ENCODE measurements at regions not wholly inside any gene's neighbourhood (a gene's known extent, or its start where the extent isn't known, plus 50 kb on each side); places are given as distances from the start of the nearest gene placed in this dataset.

DNA sequence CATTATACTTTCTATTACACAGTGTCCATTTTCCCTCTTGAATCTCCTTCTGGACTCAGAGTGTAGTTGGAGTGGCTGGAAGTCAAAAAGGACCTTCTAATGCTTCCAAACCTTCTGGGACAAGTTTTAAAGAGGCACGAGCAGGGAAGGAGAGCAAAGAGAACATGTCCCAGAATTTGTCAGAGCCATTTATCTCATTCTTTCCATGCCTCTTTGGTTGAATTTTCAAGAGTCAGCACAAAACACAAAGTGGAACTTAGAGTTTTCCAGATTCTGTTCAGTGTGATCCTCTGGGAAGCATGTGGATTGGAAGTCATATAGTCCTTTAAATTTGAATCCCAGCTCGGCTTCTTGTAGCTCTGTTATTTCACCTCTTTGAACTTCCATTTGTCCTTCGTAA is 138.2 kb upstream of the PWP1 start:
- Histone ChIP-seq H3K9ac (ENCODE audit: insufficient read depth, low read length) (no peak overlapping the region), H3K4me2 (ENCODE audit: extremely low read depth, insufficient read depth, low read length) (no peak overlapping the region), H3K9me3 (ENCODE audit: control insufficient read depth, insufficient read depth, low read depth, low read length) (no peaks in the 10 kb centered on the region), H3K27me3 (ENCODE audit: control insufficient read depth, insufficient read depth, low read length) (no peaks in the 10 kb centered on the region), H4K20me1 (ENCODE audit: control insufficient read depth, extremely low read depth, insufficient read depth, low read length) (no peaks in the 10 kb centered on the region), H3K79me2 (ENCODE audit: control insufficient read depth, insufficient read depth, low read length) (no peaks in the 10 kb centered on the region), H3K4me1 (ENCODE audit: control insufficient read depth, extremely low read depth, insufficient read depth, low read length) (no peaks in the 10 kb centered on the region), H3K27ac (ENCODE audit: insufficient read depth, low read length) (no peak overlapping the region), H2AFZ (ENCODE audit: low read length) (no peak overlapping the region), H3K4me3 (replicated peaks in 1 of 4; ENCODE audit: control extremely low read depth in 1 of 4, insufficient read depth in 1 of 4, low read depth in 3 of 4, low read length in 4 of 4) (no peak overlapping the region), H3K36me3 (ENCODE audit: control insufficient read depth, insufficient read depth, low read length) (no peaks in the 10 kb centered on the region)
- DNase-seq (ENCODE audit: low read depth in 2 of 2) = no peak
- TF ChIP-seq, protein P1, sequence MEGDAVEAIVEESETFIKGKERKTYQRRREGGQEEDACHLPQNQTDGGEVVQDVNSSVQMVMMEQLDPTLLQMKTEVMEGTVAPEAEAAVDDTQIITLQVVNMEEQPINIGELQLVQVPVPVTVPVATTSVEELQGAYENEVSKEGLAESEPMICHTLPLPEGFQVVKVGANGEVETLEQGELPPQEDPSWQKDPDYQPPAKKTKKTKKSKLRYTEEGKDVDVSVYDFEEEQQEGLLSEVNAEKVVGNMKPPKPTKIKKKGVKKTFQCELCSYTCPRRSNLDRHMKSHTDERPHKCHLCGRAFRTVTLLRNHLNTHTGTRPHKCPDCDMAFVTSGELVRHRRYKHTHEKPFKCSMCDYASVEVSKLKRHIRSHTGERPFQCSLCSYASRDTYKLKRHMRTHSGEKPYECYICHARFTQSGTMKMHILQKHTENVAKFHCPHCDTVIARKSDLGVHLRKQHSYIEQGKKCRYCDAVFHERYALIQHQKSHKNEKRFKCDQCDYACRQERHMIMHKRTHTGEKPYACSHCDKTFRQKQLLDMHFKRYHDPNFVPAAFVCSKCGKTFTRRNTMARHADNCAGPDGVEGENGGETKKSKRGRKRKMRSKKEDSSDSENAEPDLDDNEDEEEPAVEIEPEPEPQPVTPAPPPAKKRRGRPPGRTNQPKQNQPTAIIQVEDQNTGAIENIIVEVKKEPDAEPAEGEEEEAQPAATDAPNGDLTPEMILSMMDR (conservative IDR thresholded peaks at IDR 0.05 in 1 of 2, IDR thresholded peaks at IDR 0.05 in 1 of 2; ENCODE audit: low read depth in 1 of 2, low read length in 2 of 2) = no peak
- no peak for TF ChIP-seq EZH2 (IDR thresholded peaks at IDR 0.05; ENCODE audit: low read length, missing control alignments)

DNA sequence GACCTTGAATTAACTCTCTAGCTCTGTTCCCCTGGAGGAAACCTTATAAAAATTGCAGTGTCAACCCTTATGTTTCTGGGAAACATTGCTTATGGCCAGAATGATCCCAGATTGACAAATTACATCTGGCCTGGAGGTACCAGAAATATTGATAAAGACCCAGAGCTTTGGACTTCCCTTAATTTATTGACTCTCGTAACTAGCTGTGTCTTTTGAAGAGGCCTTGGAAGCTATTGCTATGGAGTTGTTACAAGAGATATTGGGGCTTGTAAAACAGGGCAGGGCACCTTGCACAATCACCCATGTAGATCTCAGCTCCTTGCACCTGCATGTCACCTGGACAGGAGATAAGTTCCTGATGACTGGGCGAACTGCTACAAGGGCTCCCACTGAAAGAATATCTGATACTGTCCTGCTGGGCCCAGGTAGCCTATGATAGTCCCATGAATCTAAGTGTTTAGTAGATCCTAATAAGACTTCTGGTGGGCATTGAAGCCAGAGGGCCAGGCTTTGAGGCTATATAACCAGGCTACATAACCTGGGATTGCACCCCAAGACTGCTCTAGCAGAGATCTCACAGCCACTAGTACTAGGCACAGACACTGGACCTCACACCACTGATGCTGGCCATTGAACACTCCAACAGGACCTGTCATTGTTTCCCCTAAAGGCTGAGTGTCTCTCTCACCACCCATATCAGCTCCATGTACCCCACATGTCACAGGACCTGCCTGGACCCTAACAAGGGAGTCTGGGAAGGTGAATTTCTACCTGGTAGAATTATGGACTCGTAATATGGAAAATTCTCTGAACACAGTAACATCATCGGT is 135.7 kb upstream of the PWP1 start:
- H3K4me3 ChIP-seq (replicated peaks in 1 of 4; ENCODE audit: control extremely low read depth in 1 of 4, insufficient read depth in 1 of 4, low read depth in 3 of 4, low read length in 4 of 4) = no peak overlapping the region
- no peaks in the 10 kb centered on the region for H3K36me3 ChIP-seq (ENCODE audit: control insufficient read depth, insufficient read depth, low read length)
- no peak overlapping the region for H3K27ac ChIP-seq (ENCODE audit: insufficient read depth, low read length)
- TF ChIP-seq, protein P1 (conservative IDR thresholded peaks at IDR 0.05 in 1 of 2, IDR thresholded peaks at IDR 0.05 in 1 of 2; ENCODE audit: low read depth in 1 of 2, low read length in 2 of 2) = no peak
- no peak for TF ChIP-seq EZH2 (IDR thresholded peaks at IDR 0.05; ENCODE audit: low read length, missing control alignments)
- no peaks in the 10 kb centered on the region for H4K20me1 ChIP-seq (ENCODE audit: control insufficient read depth, extremely low read depth, insufficient read depth, low read length)
- no peak for DNase-seq (ENCODE audit: low read depth in 2 of 2)
- no peak overlapping the region for H2AFZ ChIP-seq (ENCODE audit: low read length)
- no peaks in the 10 kb centered on the region for H3K27me3 ChIP-seq (ENCODE audit: control insufficient read depth, insufficient read depth, low read length)
- H3K9ac ChIP-seq (ENCODE audit: insufficient read depth, low read length) = no peak overlapping the region
- H3K4me2 ChIP-seq (ENCODE audit: extremely low read depth, insufficient read depth, low read length) = no peak overlapping the region
- H3K79me2 ChIP-seq (ENCODE audit: control insufficient read depth, insufficient read depth, low read length) = no peaks in the 10 kb centered on the region
- no peaks in the 10 kb centered on the region for H3K4me1 ChIP-seq (ENCODE audit: control insufficient read depth, extremely low read depth, insufficient read depth, low read length)
- H3K9me3 ChIP-seq (ENCODE audit: control insufficient read depth, insufficient read depth, low read depth, low read length) = no peaks in the 10 kb centered on the region

DNA sequence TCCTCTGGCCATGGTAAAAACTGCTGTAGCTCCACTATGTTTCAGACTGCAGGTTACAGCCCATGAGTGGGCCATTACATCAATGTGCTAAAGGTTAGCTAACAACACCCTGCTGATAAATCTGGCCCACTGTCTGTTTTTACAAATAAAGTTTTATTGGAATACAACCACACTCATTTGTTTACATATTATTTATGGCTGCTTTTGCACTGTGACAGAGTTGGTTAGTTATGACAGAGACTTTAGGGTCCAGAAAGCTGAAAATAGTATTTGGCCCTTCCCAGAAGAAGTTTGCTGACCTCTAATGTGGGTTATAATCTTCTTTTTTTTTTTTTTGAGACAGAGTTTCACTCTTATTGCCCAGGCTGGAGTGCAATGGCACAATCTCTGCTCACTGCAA is 134.2 kb upstream of the PWP1 start:
- no peak overlapping the region for H3K9ac ChIP-seq (ENCODE audit: insufficient read depth, low read length)
- no peak overlapping the region for H2AFZ ChIP-seq (ENCODE audit: low read length)
- no peaks in the 10 kb centered on the region for H3K4me1 ChIP-seq (ENCODE audit: control insufficient read depth, extremely low read depth, insufficient read depth, low read length)
- no peak for TF ChIP-seq EZH2 (IDR thresholded peaks at IDR 0.05; ENCODE audit: low read length, missing control alignments)
- TF ChIP-seq, protein P1 (conservative IDR thresholded peaks at IDR 0.05 in 1 of 2, IDR thresholded peaks at IDR 0.05 in 1 of 2; ENCODE audit: low read depth in 1 of 2, low read length in 2 of 2) = no peak
- H3K27ac ChIP-seq (ENCODE audit: insufficient read depth, low read length) = no peak overlapping the region
- H3K4me3 ChIP-seq (replicated peaks in 1 of 4; ENCODE audit: control extremely low read depth in 1 of 4, insufficient read depth in 1 of 4, low read depth in 3 of 4, low read length in 4 of 4) = no peak overlapping the region
- no peaks in the 10 kb centered on the region for H4K20me1 ChIP-seq (ENCODE audit: control insufficient read depth, extremely low read depth, insufficient read depth, low read length)
- no peak overlapping the region for H3K4me2 ChIP-seq (ENCODE audit: extremely low read depth, insufficient read depth, low read length)
- no peaks in the 10 kb centered on the region for H3K27me3 ChIP-seq (ENCODE audit: control insufficient read depth, insufficient read depth, low read length)
- no peak for DNase-seq (ENCODE audit: low read depth in 2 of 2)
- no peaks in the 10 kb centered on the region for H3K79me2 ChIP-seq (ENCODE audit: control insufficient read depth, insufficient read depth, low read length)
- no peaks in the 10 kb centered on the region for H3K36me3 ChIP-seq (ENCODE audit: control insufficient read depth, insufficient read depth, low read length)
- H3K9me3 ChIP-seq (ENCODE audit: control insufficient read depth, insufficient read depth, low read depth, low read length) = no peaks in the 10 kb centered on the region

All from fibroblast of lung (primary cell).